ENCODE measurements at regions not wholly inside any gene's neighbourhood (a gene's known extent, or its start where the extent isn't known, plus 50 kb on each side); places are given as distances from the start of the nearest gene placed in this dataset.
A peak's percentile ranks its signal among the peaks of the same experiment; 100 is the strongest.

- DNase-seq (no peak), ATAC-seq (peak; percentile 34)
- no peak for TF ChIP-seq CTCF (IDR thresholded peaks at IDR 0.05)
- Histone ChIP-seq H3K4me3 (no peak overlapping the region), H3K36me3 (no peaks in the 10 kb centered on the region), H3K27ac (no peak overlapping the region), H3K9me3 (no peaks in the 10 kb centered on the region), H3K27me3 (no peaks in the 10 kb centered on the region), H3K4me1 (peaks cover 0 to 8% of the 10 kb centered on the region in 2 donors)
- intact Hi-C loops (cut with DNase I) = no loop called here
Measured at GRCh38 chr9:6072865-6073264, 57.4 kb upstream of the RANBP6 start.

GRCh38 chr9:6072453-6072852, 57.0 kb upstream of the RANBP6 start:
- H3K36me3 ChIP-seq = no peaks in the 10 kb centered on the region
- ATAC-seq (no peak), DNase-seq (no peak)
- H3K4me1 ChIP-seq = peaks cover 0 to 8% of the 10 kb centered on the region in 2 donors
- H3K27me3 ChIP-seq = no peaks in the 10 kb centered on the region
- H3K9me3 ChIP-seq = no peaks in the 10 kb centered on the region
- no peak for TF ChIP-seq CTCF (IDR thresholded peaks at IDR 0.05)
- intact Hi-C loops (cut with DNase I) = no loop called here
- H3K4me3 ChIP-seq = no peak overlapping the region
- H3K27ac ChIP-seq = no peak overlapping the region

- Histone ChIP-seq H3K4me3 (no peak overlapping the region), H3K4me1 (peaks cover 0 to 8% of the 10 kb centered on the region in 2 donors), H3K36me3 (no peaks in the 10 kb centered on the region), H3K27ac (no peak overlapping the region), H3K27me3 (no peaks in the 10 kb centered on the region), H3K9me3 (no peaks in the 10 kb centered on the region)
- ATAC-seq (peak; percentile 80), DNase-seq (no peak)
- intact Hi-C loops (cut with DNase I) = no loop called here
- no peak for TF ChIP-seq CTCF (IDR thresholded peaks at IDR 0.05)
Measured at GRCh38 chr9:6068983-6069382, 53.6 kb upstream of the RANBP6 start.

- ATAC-seq = no peak
- no peak for DNase-seq
- Histone ChIP-seq H3K36me3 (no peaks in the 10 kb centered on the region), H3K9me3 (no peaks in the 10 kb centered on the region), H3K27ac (no peak overlapping the region), H3K4me3 (no peak overlapping the region), H3K27me3 (no peaks in the 10 kb centered on the region), H3K4me1 (peaks cover 0 to 8% of the 10 kb centered on the region in 2 donors)
- intact Hi-C loops (cut with DNase I) = no loop called here
- TF ChIP-seq CTCF (IDR thresholded peaks at IDR 0.05) = no peak
Measured at GRCh38 chr9:6067426-6067825, 52.0 kb upstream of the RANBP6 start.
